AG09309 (cell line): ENCODE measurements at regions not wholly inside any gene's neighbourhood (a gene's known extent, or its start where the extent isn't known, plus 50 kb on each side); places are given as distances from the start of the nearest gene placed in this dataset.

Source experiments
- DNase-seq: peaks from one replicate; pipeline ENCODE4 v3.0.0-alpha.2; 2010; ENCODE audit warnings: low read depth
- H3K4me3 ChIP-seq: 2 replicates; pipeline ENCODE4 v1.5.1; 2011; ENCODE audit warnings: mild to moderate bottlenecking, low read depth, low read length, moderate library complexity; ENCODE audit not compliant: control insufficient read depth
- TF ChIP-seq, protein P1 (sequence below): IDR thresholded peaks from 2 replicates; pipeline ENCODE4 v1.5.1; 2011; ENCODE audit warnings: mild to moderate bottlenecking, low read depth, low read length, inconsistent platforms; ENCODE audit not compliant: insufficient read depth, control insufficient read depth; ENCODE audit errors: missing control alignments

DNA sequence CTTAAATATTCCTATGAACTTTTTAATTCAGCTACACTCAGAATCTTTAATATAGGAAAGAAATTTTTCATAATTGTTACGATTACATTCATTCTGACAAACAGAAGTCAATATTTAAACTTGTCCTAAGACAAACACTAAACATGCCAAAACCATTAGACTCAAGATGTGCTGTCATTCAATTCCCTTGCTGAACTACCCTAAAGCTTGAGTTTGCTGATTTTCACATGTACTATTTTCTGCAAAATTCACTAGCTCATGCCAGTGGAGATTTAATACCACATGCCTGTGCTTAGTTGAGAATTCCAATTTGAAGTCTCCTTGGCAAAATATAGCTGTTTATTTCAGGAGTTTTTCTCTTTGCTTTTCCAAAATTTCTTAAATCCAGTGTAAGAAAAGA lies 448.0 kb downstream of the COL12A1 start:
- TF ChIP-seq, protein P1, sequence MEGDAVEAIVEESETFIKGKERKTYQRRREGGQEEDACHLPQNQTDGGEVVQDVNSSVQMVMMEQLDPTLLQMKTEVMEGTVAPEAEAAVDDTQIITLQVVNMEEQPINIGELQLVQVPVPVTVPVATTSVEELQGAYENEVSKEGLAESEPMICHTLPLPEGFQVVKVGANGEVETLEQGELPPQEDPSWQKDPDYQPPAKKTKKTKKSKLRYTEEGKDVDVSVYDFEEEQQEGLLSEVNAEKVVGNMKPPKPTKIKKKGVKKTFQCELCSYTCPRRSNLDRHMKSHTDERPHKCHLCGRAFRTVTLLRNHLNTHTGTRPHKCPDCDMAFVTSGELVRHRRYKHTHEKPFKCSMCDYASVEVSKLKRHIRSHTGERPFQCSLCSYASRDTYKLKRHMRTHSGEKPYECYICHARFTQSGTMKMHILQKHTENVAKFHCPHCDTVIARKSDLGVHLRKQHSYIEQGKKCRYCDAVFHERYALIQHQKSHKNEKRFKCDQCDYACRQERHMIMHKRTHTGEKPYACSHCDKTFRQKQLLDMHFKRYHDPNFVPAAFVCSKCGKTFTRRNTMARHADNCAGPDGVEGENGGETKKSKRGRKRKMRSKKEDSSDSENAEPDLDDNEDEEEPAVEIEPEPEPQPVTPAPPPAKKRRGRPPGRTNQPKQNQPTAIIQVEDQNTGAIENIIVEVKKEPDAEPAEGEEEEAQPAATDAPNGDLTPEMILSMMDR, result no peak
- no peak overlapping the region for H3K4me3 ChIP-seq
- DNase-seq, result no peak

DNA sequence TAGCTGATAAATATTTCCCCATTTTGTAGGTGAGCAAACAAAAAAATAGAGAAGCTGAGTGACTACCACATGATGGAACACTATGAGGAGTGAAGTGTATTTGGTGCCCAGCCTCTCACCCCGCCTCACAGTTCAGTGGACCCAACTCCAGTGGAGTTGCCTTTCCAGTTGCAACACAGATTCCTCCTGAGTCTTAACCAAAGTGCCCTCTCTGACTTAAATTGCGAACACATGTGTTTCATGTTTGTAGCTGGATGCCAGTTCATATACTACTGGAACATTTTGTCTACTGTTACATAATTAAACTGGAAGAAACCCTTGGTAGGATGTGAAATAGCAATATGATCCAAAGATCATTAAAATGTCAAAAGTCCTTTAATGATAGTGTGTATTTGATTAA lies 448.9 kb downstream of the COL12A1 start:
- TF ChIP-seq, protein P1, result no peak
- DNase-seq, result no peak
- H3K4me3 ChIP-seq, result no peak overlapping the region

GRCh38 chr6:74755778-74756177 lies 450.1 kb downstream of the COL12A1 start:
- no peak overlapping the region for H3K4me3 ChIP-seq
- TF ChIP-seq, protein P1, result no peak
- no peak for DNase-seq

- DNase-seq, result no peak
- TF ChIP-seq, protein P1, result no peak
- H3K4me3 ChIP-seq, result no peak overlapping the region
Observed at GRCh38 chr6:74755196-74755595, 450.7 kb downstream of the COL12A1 start.

- DNase-seq, result no peak
- H3K4me3 ChIP-seq, result no peak overlapping the region
- TF ChIP-seq, protein P1, result no peak
Observed at GRCh38 chr6:74753883-74754600, 451.8 kb downstream of the COL12A1 start.

DNA sequence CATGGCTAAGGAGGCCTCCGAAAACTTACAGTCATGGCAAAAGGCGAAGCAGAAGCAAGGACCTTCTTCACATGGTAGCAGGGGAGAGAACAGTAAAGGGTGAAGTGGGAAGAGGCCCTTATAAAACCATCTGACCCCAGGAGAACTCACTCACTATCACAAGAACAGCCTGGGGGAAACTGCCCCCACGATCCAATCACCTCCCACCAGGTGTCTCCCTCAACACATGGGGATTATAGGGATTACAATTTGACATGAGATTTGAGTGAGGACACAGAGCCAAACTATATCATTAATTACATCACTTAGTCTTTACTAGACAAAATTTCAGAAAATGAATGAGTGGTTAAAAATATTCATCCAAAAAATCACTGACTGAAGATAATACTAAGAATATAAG lies 453.6 kb downstream of the COL12A1 start:
- TF ChIP-seq, protein P1, result no peak
- no peak overlapping the region for H3K4me3 ChIP-seq
- no peak for DNase-seq
